IMR-90 (cell line): ENCODE measurements at regions not wholly inside any gene's neighbourhood (a gene's known extent, or its start where the extent isn't known, plus 50 kb on each side); places are given as distances from the start of the nearest gene placed in this dataset.

Experiments used
- BHLHE40 ChIP-seq: fragments of 150-350 bp; IDR thresholded peaks from 2 replicates; pipeline ENCODE4 v1.6.1; 2016; ENCODE audit warnings: mild to moderate bottlenecking, low read depth, low read length
- ELK1 ChIP-seq: fragments of 150-350 bp; IDR thresholded peaks from 2 replicates; pipeline ENCODE4 v1.6.1; 2016; ENCODE audit warnings: low read depth, mild to moderate bottlenecking, low read length, moderate library complexity, borderline replicate concordance
- MAZ ChIP-seq: IDR thresholded peaks from 2 replicates; pipeline ENCODE4 v1.6.1; 2012; ENCODE audit warnings: low read depth, mild to moderate bottlenecking, low read length, improper control_type of control experiment, moderate library complexity, borderline replicate concordance
- MXI1 ChIP-seq: IDR thresholded peaks from 2 replicates; pipeline ENCODE4 v1.6.1; 2012; ENCODE audit warnings: low read depth, mild to moderate bottlenecking, low read length, moderate library complexity, borderline replicate concordance
- POLR2A ChIP-seq: IDR thresholded peaks from 2 replicates; pipeline ENCODE4 v1.6.1; 2012; ENCODE audit warnings: mild to moderate bottlenecking, low read depth, low read length
- RCOR1 ChIP-seq: IDR thresholded peaks from 2 replicates; pipeline ENCODE4 v1.6.1; 2012; ENCODE audit warnings: mild to moderate bottlenecking, low read length, improper control_type of control experiment; ENCODE audit not compliant: insufficient replicate concordance
- RFX5 ChIP-seq: IDR thresholded peaks from 2 replicates; pipeline ENCODE4 v1.8.0; 2012; ENCODE audit warnings: low read depth, mild to moderate bottlenecking, low read length, moderate library complexity
- TF ChIP-seq, protein P1 (sequence below): conservative IDR thresholded peaks from 2 replicates; pipeline ENCODE4 v1.5.1; 2012; ENCODE audit warnings: mild to moderate bottlenecking, low read depth, low read length, improper control_type of control experiment
- TF ChIP-seq, protein P2 (sequence below): fragments of 150-350 bp; IDR thresholded peaks from 2 replicates; pipeline ENCODE4 v1.6.1; 2017; ENCODE audit warnings: mild to moderate bottlenecking, antibody characterized with exemption, low read length, low read depth

GRCh38 chr10:94104316-94105000, 110.7 kb downstream of the PLCE1 start:
- TF ChIP-seq BHLHE40 (no peak), RCOR1 (no peak), POLR2A (no peak), RFX5 (no peak), ELK1 (no peak), MXI1 (no peak), MAZ (no peak)
- TF ChIP-seq, protein P1, sequence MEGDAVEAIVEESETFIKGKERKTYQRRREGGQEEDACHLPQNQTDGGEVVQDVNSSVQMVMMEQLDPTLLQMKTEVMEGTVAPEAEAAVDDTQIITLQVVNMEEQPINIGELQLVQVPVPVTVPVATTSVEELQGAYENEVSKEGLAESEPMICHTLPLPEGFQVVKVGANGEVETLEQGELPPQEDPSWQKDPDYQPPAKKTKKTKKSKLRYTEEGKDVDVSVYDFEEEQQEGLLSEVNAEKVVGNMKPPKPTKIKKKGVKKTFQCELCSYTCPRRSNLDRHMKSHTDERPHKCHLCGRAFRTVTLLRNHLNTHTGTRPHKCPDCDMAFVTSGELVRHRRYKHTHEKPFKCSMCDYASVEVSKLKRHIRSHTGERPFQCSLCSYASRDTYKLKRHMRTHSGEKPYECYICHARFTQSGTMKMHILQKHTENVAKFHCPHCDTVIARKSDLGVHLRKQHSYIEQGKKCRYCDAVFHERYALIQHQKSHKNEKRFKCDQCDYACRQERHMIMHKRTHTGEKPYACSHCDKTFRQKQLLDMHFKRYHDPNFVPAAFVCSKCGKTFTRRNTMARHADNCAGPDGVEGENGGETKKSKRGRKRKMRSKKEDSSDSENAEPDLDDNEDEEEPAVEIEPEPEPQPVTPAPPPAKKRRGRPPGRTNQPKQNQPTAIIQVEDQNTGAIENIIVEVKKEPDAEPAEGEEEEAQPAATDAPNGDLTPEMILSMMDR, result no peak
- TF ChIP-seq, protein P2, sequence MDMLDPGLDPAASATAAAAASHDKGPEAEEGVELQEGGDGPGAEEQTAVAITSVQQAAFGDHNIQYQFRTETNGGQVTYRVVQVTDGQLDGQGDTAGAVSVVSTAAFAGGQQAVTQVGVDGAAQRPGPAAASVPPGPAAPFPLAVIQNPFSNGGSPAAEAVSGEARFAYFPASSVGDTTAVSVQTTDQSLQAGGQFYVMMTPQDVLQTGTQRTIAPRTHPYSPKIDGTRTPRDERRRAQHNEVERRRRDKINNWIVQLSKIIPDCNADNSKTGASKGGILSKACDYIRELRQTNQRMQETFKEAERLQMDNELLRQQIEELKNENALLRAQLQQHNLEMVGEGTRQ, result no peak
